Neuron (in vitro differentiated cells): ENCODE measurements at regions not wholly inside any gene's neighbourhood (a gene's known extent, or its start where the extent isn't known, plus 50 kb on each side); places are given as distances from the start of the nearest gene placed in this dataset.
"Not testable (repeated sequence)": the region's sequence is repeated elsewhere in the genome, so short reads cannot be mapped to it uniquely, and the experiment has no call there.

Experiments
- H2AFZ ChIP-seq: one replicate; pipeline ENCODE4 v1.6.1; 2013; ENCODE audit warnings: low read depth, mild to moderate bottlenecking, inconsistent platforms, low read length, moderate library complexity
- H3K27me3 ChIP-seq: one replicate; pipeline ENCODE4 v1.6.1; 2013; ENCODE audit warnings: low read length; ENCODE audit not compliant: insufficient read depth
- H3K36me3 ChIP-seq: one replicate; pipeline ENCODE4 v1.6.1; 2013; ENCODE audit warnings: low read length; ENCODE audit not compliant: insufficient read depth
- H3K4me1 ChIP-seq: one replicate; pipeline ENCODE4 v1.6.1; 2013; ENCODE audit warnings: low read length; ENCODE audit not compliant: insufficient read depth
- H3K4me3 ChIP-seq: 2 replicates; pipeline ENCODE4 v1.5.1; 2013; ENCODE audit warnings: mild to moderate bottlenecking, low read length, moderate library complexity
- H3K9me3 ChIP-seq: one replicate; pipeline ENCODE4 v1.6.1; 2013; ENCODE audit warnings: low read length

- H3K36me3 ChIP-seq: no peaks in the 10 kb centered on the region
- no peaks in the 10 kb centered on the region for H3K9me3 ChIP-seq
- H2AFZ ChIP-seq: no peak overlapping the region
- no peak overlapping the region for H3K4me3 ChIP-seq
- no peaks in the 10 kb centered on the region for H3K27me3 ChIP-seq
- H3K4me1 ChIP-seq: no peaks in the 10 kb centered on the region
Measured at GRCh38 chr1:184188037-184188436, 136.5 kb downstream of the TSEN15 start.

GRCh38 chr1:184189361-184189760 is 137.8 kb downstream of the TSEN15 start:
- H3K4me3 ChIP-seq: no peak overlapping the region
- H3K9me3 ChIP-seq: no peaks in the 10 kb centered on the region
- H3K36me3 ChIP-seq: no peaks in the 10 kb centered on the region
- H3K27me3 ChIP-seq: no peaks in the 10 kb centered on the region
- H3K4me1 ChIP-seq: no peaks in the 10 kb centered on the region
- H2AFZ ChIP-seq: no peak overlapping the region

GRCh38 chr1:184190616-184191015 is 139.1 kb downstream of the TSEN15 start:
- no peak overlapping the region for H2AFZ ChIP-seq
- H3K27me3 ChIP-seq: no peaks in the 10 kb centered on the region
- no peaks in the 10 kb centered on the region for H3K36me3 ChIP-seq
- no peak overlapping the region for H3K4me3 ChIP-seq
- no peaks in the 10 kb centered on the region for H3K4me1 ChIP-seq
- H3K9me3 ChIP-seq: no peaks in the 10 kb centered on the region

- H2AFZ ChIP-seq: no peak overlapping the region
- no peaks in the 10 kb centered on the region for H3K36me3 ChIP-seq
- no peaks in the 10 kb centered on the region for H3K9me3 ChIP-seq
- H3K4me1 ChIP-seq: no peaks in the 10 kb centered on the region
- no peak overlapping the region for H3K4me3 ChIP-seq
- no peaks in the 10 kb centered on the region for H3K27me3 ChIP-seq
Measured at GRCh38 chr1:184191181-184191621, 139.7 kb downstream of the TSEN15 start.

GRCh38 chr1:184192796-184193195 is 141.3 kb downstream of the TSEN15 start:
- no peaks in the 10 kb centered on the region for H3K9me3 ChIP-seq
- no peak overlapping the region for H3K4me3 ChIP-seq
- no peaks in the 10 kb centered on the region for H3K27me3 ChIP-seq
- H2AFZ ChIP-seq: no peak overlapping the region
- H3K36me3 ChIP-seq: no peaks in the 10 kb centered on the region
- no peaks in the 10 kb centered on the region for H3K4me1 ChIP-seq

- Histone ChIP-seq H3K4me1 (no peaks in the 10 kb centered on the region), H2AFZ (no peak overlapping the region), H3K27me3 (no peaks in the 10 kb centered on the region), H3K36me3 (no peaks in the 10 kb centered on the region), H3K4me3 (no peak overlapping the region), H3K9me3 (no peaks in the 10 kb centered on the region)
Measured at GRCh38 chr1:184193451-184193850, 141.9 kb downstream of the TSEN15 start.

GRCh38 chr1:184194236-184194635 is 142.7 kb downstream of the TSEN15 start:
- H3K36me3 ChIP-seq: no peaks in the 10 kb centered on the region
- H3K4me1 ChIP-seq: peaks cover under 1% of the 10 kb centered on the region
- no peaks in the 10 kb centered on the region for H3K9me3 ChIP-seq
- no peaks in the 10 kb centered on the region for H3K27me3 ChIP-seq
- H3K4me3 ChIP-seq: no peak overlapping the region
- H2AFZ ChIP-seq: no peak overlapping the region

- H3K4me1 ChIP-seq: peaks cover 11% of the 10 kb centered on the region
- not testable (repeated sequence) for H3K27me3 ChIP-seq, H3K9me3 ChIP-seq, H2AFZ ChIP-seq, H3K4me3 ChIP-seq, H3K36me3 ChIP-seq
Measured at GRCh38 chr1:184195722-184196121, 144.2 kb downstream of the TSEN15 start.

GRCh38 chr1:184197831-184198230 is 146.3 kb downstream of the TSEN15 start:
- Histone ChIP-seq H2AFZ (no peak overlapping the region), H3K36me3 (no peaks in the 10 kb centered on the region), H3K27me3 (no peaks in the 10 kb centered on the region), H3K9me3 (no peaks in the 10 kb centered on the region), H3K4me3 (no peak overlapping the region), H3K4me1 (peaks cover 11% of the 10 kb centered on the region)

- H3K4me1 ChIP-seq: peaks cover 11% of the 10 kb centered on the region
- no peaks in the 10 kb centered on the region for H3K36me3 ChIP-seq
- H2AFZ ChIP-seq: no peak overlapping the region
- H3K4me3 ChIP-seq: no peak overlapping the region
- no peaks in the 10 kb centered on the region for H3K9me3 ChIP-seq
- H3K27me3 ChIP-seq: no peaks in the 10 kb centered on the region
Measured at GRCh38 chr1:184199036-184199435, 147.5 kb downstream of the TSEN15 start.

- Histone ChIP-seq H2AFZ (peak overlapping the region; percentile 70), H3K9me3 (no peaks in the 10 kb centered on the region), H3K4me3 (no peak overlapping the region), H3K36me3 (no peaks in the 10 kb centered on the region), H3K4me1 (peaks cover 11% of the 10 kb centered on the region), H3K27me3 (no peaks in the 10 kb centered on the region)
Measured at GRCh38 chr1:184199438-184200085, 148.0 kb downstream of the TSEN15 start.

- Histone ChIP-seq H3K27me3 (peaks cover 3% of the 10 kb centered on the region), H3K36me3 (no peaks in the 10 kb centered on the region), H3K4me3 (no peak overlapping the region), H2AFZ (no peak overlapping the region), H3K9me3 (no peaks in the 10 kb centered on the region), H3K4me1 (no peaks in the 10 kb centered on the region)
Measured at GRCh38 chr1:184208622-184209021, 157.1 kb downstream of the TSEN15 start.

GRCh38 chr1:184210031-184210430 is 158.5 kb downstream of the TSEN15 start:
- Histone ChIP-seq H3K36me3 (no peaks in the 10 kb centered on the region), H2AFZ (no peak overlapping the region), H3K9me3 (no peaks in the 10 kb centered on the region), H3K4me1 (no peaks in the 10 kb centered on the region), H3K27me3 (peaks cover 3% of the 10 kb centered on the region), H3K4me3 (no peak overlapping the region)

GRCh38 chr1:184210862-184211261 is 159.3 kb downstream of the TSEN15 start:
- no peaks in the 10 kb centered on the region for H3K4me1 ChIP-seq
- H3K36me3 ChIP-seq: no peaks in the 10 kb centered on the region
- no peaks in the 10 kb centered on the region for H3K9me3 ChIP-seq
- no peaks in the 10 kb centered on the region for H3K27me3 ChIP-seq
- no peak overlapping the region for H2AFZ ChIP-seq
- no peak overlapping the region for H3K4me3 ChIP-seq
